ENCODE measurements at regions not wholly inside any gene's neighbourhood (a gene's known extent, or its start where the extent isn't known, plus 50 kb on each side); places are given as distances from the start of the nearest gene placed in this dataset.

- TF ChIP-seq POLR2AphosphoS5 (IDR thresholded peaks at IDR 0.05; ENCODE audit: borderline replicate concordance, low read depth, low read length): no peak
- no peak for TF ChIP-seq EZH2 (IDR thresholded peaks at IDR 0.05)
- TF ChIP-seq FOXP2 (optimal IDR thresholded peaks at IDR 0.05; ENCODE audit: control extremely low read depth, extremely low read length, insufficient read depth): no peak
Observed at GRCh38 chr16:49049191-49049590, 232.4 kb downstream of the CBLN1 start.
